Right kidney (tissue), 1 donor: ENCODE measurements at regions not wholly inside any gene's neighbourhood (a gene's known extent, or its start where the extent isn't known, plus 50 kb on each side); places are given as distances from the start of the nearest gene placed in this dataset.

Experiments
- DNase-seq: peaks from one replicate; pipeline ENCODE4 v3.0.0-alpha.2; 2016

DNA sequence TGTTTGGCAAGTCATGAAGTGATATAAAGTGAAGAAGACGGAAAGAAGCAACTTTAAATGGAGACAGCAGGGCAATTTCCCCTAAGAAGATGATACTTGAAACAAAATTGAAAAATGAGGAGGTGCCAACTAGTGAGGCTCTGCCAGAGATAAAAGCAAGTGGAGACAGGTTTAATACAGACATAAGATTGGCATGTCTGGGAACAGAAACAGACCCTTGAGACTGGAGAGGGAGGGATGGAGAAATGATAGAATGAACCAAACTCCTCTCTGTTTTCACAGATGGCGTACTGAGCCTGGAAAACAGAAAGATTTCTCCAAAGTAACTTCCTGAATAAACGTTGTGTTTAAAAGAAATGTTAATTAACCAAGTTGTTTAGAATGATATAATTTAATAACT is 354.5 kb upstream of the ANO5 start:
- no peak for DNase-seq

- DNase-seq: no peak
Observed at GRCh38 chr11:21839796-21840195, 353.1 kb upstream of the ANO5 start.

GRCh38 chr11:21861314-21861713 is 331.6 kb upstream of the ANO5 start:
- no peak for DNase-seq

DNA sequence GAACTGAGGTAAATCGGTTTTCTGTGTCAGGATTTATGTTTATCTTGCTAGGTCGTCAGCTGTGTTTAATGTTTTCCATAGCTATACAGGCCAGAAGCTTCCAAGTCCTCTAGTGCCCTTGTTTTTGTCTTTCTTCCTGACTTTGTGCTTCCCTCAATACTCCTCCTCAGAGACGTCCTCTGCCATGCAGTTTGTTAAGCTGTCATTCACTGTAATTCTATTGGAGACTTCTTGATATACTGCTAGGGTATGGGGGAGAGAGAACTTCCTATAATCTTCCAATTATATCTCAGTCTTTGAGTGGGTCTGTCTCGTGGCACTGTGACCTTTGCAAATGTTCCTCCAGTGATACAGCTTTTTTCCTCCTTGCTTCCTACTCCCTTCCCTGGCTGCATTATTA is 327.3 kb upstream of the ANO5 start:
- DNase-seq: no peak

GRCh38 chr11:21866781-21867180 is 326.1 kb upstream of the ANO5 start:
- DNase-seq: no peak

DNA sequence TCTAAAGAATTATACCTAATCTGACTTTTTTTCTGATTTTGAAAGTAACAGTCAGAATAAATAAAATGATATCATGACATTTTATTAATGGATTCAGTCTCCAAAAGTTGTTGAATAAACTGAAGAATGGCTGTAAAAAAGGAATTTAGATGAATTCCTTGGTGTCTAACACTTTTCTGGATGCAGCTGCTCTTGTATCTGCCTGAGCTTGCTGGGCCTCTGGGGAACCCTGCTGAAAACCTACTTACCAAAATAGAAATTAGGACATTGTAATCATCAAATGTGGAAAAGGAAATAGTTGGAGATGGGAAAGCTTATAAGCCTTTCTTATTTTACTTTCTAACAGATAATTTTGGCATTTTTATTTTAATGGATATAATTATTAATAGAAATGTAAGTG is 315.7 kb upstream of the ANO5 start:
- no peak for DNase-seq

- DNase-seq: no peak
Observed at GRCh38 chr11:21883354-21883753, 309.5 kb upstream of the ANO5 start.

- no peak for DNase-seq
Observed at GRCh38 chr11:21888814-21889213, 304.1 kb upstream of the ANO5 start.

DNA sequence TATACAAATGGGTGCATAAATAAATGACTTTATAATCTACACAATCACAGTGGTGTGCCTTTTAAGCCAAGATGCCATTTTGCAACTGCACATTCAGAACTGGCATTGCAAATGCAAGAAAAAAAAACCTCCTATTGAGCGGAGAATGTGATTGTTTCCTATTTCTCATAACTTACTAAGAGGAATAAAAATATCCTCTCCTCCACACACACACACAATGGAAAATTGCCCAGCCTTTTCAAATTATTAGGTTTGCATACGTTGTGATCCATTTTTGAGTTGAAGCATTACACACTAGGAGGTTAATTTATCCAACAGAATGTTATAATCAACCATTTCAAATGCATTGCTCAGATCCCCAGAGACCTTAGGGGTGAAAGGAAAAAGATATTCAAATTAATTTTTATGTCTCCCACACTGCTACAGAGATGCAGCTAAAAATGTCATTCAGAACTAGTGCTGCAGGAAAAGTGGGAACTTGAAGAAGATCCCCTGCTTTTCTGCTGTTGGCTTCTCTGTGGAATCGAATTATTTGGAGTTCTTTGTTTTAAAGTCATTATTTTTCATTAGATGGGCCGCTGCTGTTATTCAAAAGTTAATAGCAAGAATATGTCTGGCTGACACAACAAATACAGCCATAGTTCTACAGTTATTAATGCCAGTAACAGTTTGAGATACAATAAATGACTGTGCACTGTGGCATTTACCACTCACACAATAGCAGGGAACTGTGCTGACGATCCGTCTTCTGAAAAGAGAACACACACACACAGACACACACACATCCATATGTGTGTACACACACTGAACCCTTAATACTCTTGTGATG is 299.9 kb upstream of the ANO5 start:
- no peak for DNase-seq

DNA sequence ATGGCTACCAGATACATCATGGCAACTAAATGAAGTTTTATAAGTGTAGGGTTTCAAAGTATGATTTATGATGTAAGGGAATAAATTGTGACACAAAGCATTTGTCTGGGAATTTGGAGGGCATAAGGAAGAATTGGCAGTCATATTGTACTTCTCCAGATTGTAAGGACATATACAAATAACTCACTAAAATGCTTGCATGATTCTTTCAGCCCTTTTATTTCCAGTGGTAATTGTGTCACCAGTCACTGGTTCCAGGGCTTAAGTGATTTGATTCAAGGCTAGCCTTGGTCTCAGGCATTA is 299.4 kb upstream of the ANO5 start:
- DNase-seq: no peak

DNA sequence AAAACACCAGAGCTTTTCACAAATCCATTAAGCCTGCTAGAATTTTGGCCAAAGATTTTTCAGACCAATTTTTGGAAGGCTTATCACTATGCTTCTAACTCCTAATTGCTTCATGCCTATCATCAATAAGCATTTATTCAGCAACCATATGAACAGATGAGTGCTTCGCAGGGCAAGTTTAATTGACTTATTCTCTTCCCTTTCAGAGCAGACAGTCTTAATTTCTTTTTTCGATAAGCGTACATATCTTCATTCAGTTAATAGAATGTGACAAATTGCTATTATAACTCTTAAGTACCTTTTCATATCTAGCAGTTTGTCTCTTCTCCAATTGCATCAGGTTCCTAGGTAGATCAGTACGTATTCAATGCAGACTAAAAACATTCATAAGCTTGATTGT is 298.4 kb upstream of the ANO5 start:
- no peak for DNase-seq

DNA sequence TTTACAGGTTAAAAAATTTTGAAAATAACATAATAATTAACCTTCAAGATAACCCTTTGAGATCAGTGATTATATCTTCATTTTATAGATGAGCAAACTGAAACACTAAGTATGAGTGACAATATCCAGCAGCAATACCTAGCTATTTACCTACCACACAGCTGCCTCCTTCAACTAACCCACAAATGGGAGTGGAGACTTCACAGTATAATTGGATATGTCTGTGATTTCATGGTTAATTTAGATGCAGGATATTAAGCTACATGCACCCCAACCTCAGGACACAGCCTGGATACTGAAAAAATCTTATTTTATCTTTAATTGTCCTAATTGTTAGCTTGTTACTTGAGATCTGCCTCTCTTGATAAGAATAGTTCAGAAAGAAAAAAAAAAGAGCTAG is 297.2 kb upstream of the ANO5 start:
- no peak for DNase-seq

- DNase-seq: no peak
Observed at GRCh38 chr11:21896216-21896615, 296.7 kb upstream of the ANO5 start.

GRCh38 chr11:21896746-21897602 is 295.9 kb upstream of the ANO5 start:
- DNase-seq: no peak

GRCh38 chr11:21897752-21898151 is 295.1 kb upstream of the ANO5 start:
- DNase-seq: no peak

DNA sequence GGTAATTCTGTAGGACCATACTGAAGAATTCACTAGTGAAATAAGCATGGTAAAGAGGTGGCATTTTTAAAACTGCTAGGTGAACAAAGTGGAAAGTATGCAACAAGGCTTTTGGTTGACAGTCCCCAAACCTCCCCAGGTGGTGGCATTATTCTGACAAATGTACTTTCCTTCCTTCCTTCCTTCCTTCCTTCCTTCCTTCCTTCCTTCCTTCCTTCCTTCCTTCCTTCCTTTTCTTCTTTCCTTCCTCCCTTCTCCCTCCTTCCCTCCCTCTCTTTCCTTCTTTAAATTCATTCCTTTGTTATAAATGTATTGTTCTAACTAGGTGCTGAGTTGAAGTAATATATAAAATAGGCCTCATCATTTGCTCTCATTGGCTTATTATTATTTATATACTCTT is 284.7 kb upstream of the ANO5 start:
- DNase-seq: no peak

DNA sequence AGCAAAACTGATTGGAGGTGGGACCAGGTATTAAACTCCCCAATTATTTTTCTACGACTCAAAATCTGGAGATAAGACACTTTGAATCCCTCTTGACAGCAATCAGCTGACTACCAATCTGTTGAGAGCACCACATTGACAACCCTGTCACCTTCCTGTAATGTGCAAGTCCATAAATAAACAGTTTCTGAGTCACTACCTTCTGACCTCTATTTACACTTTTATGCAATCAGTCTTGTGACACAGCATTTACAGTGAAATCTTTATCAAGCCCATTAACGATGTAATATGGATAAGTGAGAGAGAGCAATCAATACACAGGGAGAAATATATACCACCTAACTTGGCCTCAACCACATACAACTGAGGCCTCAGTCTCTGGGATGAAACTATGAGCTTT is 283.7 kb upstream of the ANO5 start:
- DNase-seq: no peak

GRCh38 chr11:21911061-21911460 is 281.8 kb upstream of the ANO5 start:
- no peak for DNase-seq

GRCh38 chr11:21912285-21912684 is 280.6 kb upstream of the ANO5 start:
- no peak for DNase-seq

DNA sequence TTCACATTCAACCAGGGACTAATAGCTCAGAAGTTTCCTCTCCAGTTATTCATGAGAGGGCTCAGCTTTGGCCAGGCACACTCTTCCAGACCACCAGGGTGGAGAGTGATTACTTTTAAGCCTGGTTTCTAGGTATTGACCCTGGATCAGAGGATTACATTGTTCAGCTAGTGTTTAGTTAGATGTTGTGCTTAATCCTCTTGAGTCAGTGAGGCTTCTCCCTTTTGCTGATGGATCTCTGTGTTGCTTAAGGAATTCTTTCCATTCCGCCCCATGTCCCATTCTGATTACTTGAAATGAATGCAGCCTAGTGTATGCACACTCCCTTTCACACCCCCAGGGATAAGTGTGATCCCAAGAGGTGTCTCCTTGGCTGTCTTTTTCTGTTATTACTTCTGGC is 271.7 kb upstream of the ANO5 start:
- DNase-seq: no peak

DNA sequence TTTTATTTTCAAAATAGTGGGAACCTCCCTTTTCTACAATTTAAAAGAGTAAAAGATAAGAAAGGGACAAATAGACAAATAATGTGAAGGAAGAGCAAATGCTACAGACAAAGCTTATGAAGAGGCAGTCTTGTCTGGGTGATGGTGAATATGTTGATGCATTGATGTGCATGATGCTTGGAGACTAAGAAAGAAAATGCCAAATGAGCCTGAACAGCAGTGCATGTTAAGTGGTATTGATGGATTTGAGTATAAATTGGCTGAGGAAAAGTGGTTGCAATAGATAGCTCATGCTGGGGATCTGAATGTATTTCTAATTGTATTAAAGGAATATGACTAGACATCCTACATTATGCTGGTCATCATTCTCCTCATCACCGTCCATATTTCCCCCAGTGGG is 268.6 kb upstream of the ANO5 start:
- DNase-seq: no peak

GRCh38 chr11:21927628-21928027 is 265.3 kb upstream of the ANO5 start:
- no peak for DNase-seq

DNA sequence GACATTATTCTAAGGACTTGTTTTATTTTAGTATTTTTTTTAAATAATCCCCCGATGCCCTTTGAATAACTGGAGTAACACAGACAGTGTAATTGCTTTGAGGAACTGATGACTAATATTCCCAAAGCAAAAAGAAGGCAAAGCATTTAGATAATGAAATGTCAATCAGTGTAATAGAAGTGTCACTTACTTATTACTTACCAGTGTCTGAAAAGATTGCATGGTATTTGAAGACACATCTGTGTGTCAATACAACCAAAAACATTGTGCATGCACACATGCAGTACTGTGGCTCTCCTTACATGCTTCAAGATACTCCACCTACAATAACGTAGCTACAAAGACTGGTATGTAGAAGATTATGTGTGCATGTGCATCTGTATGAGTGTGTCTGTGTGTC is 264.0 kb upstream of the ANO5 start:
- DNase-seq: no peak

GRCh38 chr11:21930408-21930807 is 262.5 kb upstream of the ANO5 start:
- DNase-seq: no peak
